ENCODE measurements at regions not wholly inside any gene's neighbourhood (a gene's known extent, or its start where the extent isn't known, plus 50 kb on each side); places are given as distances from the start of the nearest gene placed in this dataset.
A peak's percentile ranks its signal among the peaks of the same experiment; 100 is the strongest.

GRCh38 chr10:60646966-60647796, 131.1 kb upstream of the CDK1 start:
- H2AFZ ChIP-seq (ENCODE audit: low read length), result 0 out of 2 replicates have a peak overlapping the region, but pooled peaks have one; percentile 9
- intact Hi-C loops (cut with micrococcal nuclease), result loop anchor here (1.0 to 5.0 kb wide), 6 partner anchors 74 to 535 kb away; no protein-coding TSS in a partner anchor
- peaks cover 39% of the 10 kb centered on the region for H3K4me1 ChIP-seq (ENCODE audit: insufficient read depth, low read length)
- H3K27ac ChIP-seq (ENCODE audit: low read length), result no peak overlapping the region
- no peak overlapping the region for H3K4me2 ChIP-seq (ENCODE audit: low read length)
- ChIA-PET CTCF (interaction anchor here (0.6 to 1.0 kb wide), 4 partner anchors 33 to 181 kb away, joined by 3 to 10 read pairs (median 4); no protein-coding TSS in a partner anchor), POLR2A (ENCODE audit: unreplicated experiment) (no interaction called here)
- H3K27me3 ChIP-seq (ENCODE audit: low read length), result no peaks in the 10 kb centered on the region
- DNase-seq, result peak; percentile 98
- H3K36me3 ChIP-seq (ENCODE audit: low read depth, low read length), result no peaks in the 10 kb centered on the region
- H3K9me2 ChIP-seq (replicated peaks; ENCODE audit: low read length), result no peaks in the 10 kb centered on the region
- TF ChIP-seq EZH2 (IDR thresholded peaks at IDR 0.05; ENCODE audit: low read length, unreplicated experiment) (no peak), EZH2phosphoT487 (IDR thresholded peaks at IDR 0.05; ENCODE audit: borderline replicate concordance, low read length) (no peak), CTCF (conservative IDR thresholded peaks at IDR 0.05; ENCODE audit: low read depth, low read length) (peak; percentile 99)
- no peaks in the 10 kb centered on the region for H3K9me3 ChIP-seq (ENCODE audit: low read length)
- no peaks in the 10 kb centered on the region for H3K79me2 ChIP-seq (ENCODE audit: low read length)
- no peaks in the 10 kb centered on the region for H4K20me1 ChIP-seq (ENCODE audit: low read length)
- peak; percentile 27 for ATAC-seq
- BruUV-seq (replicated peaks), result no TSS peak
- no peak overlapping the region for H3K4me3 ChIP-seq (ENCODE audit: low read length)
- H3F3A ChIP-seq (ENCODE audit: low read length, unreplicated experiment), result no peaks in the 10 kb centered on the region
- H3K9ac ChIP-seq (ENCODE audit: low read length), result no peak overlapping the region

- H3K9me3 ChIP-seq (ENCODE audit: low read length), result no peaks in the 10 kb centered on the region
- no TSS peak for BruUV-seq (replicated peaks)
- ATAC-seq, result no peak
- H3K79me2 ChIP-seq (ENCODE audit: low read length), result no peaks in the 10 kb centered on the region
- intact Hi-C loops (cut with micrococcal nuclease), result loop anchor here (2.0 to 5.0 kb wide), 3 partner anchors 73 to 534 kb away; no protein-coding TSS in a partner anchor
- no peak overlapping the region for H3K4me2 ChIP-seq (ENCODE audit: low read length)
- no peaks in the 10 kb centered on the region for H3K36me3 ChIP-seq (ENCODE audit: low read depth, low read length)
- H2AFZ ChIP-seq (ENCODE audit: low read length), result no peak overlapping the region
- no peak overlapping the region for H3K9ac ChIP-seq (ENCODE audit: low read length)
- ChIA-PET CTCF (interaction anchor here (0.5 to 1.7 kb wide), 3 partner anchors 149 to 203 kb away, joined by 3 to 8 read pairs (median 3); no protein-coding TSS in a partner anchor), POLR2A (ENCODE audit: unreplicated experiment) (interaction anchor here (0.6 kb wide), 3 partner anchors 40 to 173 kb away, joined by 3 read pairs; no protein-coding TSS in a partner anchor)
- H3K4me3 ChIP-seq (ENCODE audit: low read length), result no peak overlapping the region
- peaks cover 33% of the 10 kb centered on the region for H3K4me1 ChIP-seq (ENCODE audit: insufficient read depth, low read length)
- no peaks in the 10 kb centered on the region for H3K9me2 ChIP-seq (replicated peaks; ENCODE audit: low read length)
- H3K27me3 ChIP-seq (ENCODE audit: low read length), result no peaks in the 10 kb centered on the region
- no peaks in the 10 kb centered on the region for H4K20me1 ChIP-seq (ENCODE audit: low read length)
- no peak overlapping the region for H3K27ac ChIP-seq (ENCODE audit: low read length)
- DNase-seq, result no peak
- no peak for TF ChIP-seq CTCF (conservative IDR thresholded peaks at IDR 0.05; ENCODE audit: low read depth, low read length)
- no peak for TF ChIP-seq EZH2 (IDR thresholded peaks at IDR 0.05; ENCODE audit: low read length, unreplicated experiment)
- TF ChIP-seq EZH2phosphoT487 (IDR thresholded peaks at IDR 0.05; ENCODE audit: borderline replicate concordance, low read length), result no peak
- no peaks in the 10 kb centered on the region for H3F3A ChIP-seq (ENCODE audit: low read length, unreplicated experiment)
Measured at GRCh38 chr10:60645980-60646379, 132.3 kb upstream of the CDK1 start.

All from PC-3 (cell line).